Spleen (tissue), 7 donors: ENCODE measurements at regions not wholly inside any gene's neighbourhood (a gene's known extent, or its start where the extent isn't known, plus 50 kb on each side); places are given as distances from the start of the nearest gene placed in this dataset.

Experiments
- POLR2A ChIP-seq, 3 donors: fragments of 450-650 bp; IDR thresholded peaks; one replicate each; pipeline ENCODE4 v1.5.1; 2017; ENCODE audit warnings: antibody characterized with exemption in 3 of 3, mild to moderate bottlenecking in 1 of 3
- TF ChIP-seq, protein P1 (sequence below), 11 experiments: fragments of 200-600 bp in 7 of 11; fragments of 450-650 bp in 4 of 11; sonication (generic) in 4 of 11; IDR thresholded peaks in 8 of 11; conservative IDR thresholded peaks in 3 of 11; 1 replicate in 7 of 11; 2 replicates in 4 of 11; pipeline versions ENCODE4 v1.4.0 to v1.8.0; 2016 to 2021; ENCODE audit warnings: antibody characterized with exemption in 11 of 11, inconsistent platforms in 4 of 11, mild to moderate bottlenecking in 1 of 11
- donor health status: DM: no; HTN: no; CAD: no; lungs with moderate emphysema.
- donor health status: DM: no; HTN: no; CAD: no.
- donor health status: DM: no; HTN: no; CAD: no.

DNA sequence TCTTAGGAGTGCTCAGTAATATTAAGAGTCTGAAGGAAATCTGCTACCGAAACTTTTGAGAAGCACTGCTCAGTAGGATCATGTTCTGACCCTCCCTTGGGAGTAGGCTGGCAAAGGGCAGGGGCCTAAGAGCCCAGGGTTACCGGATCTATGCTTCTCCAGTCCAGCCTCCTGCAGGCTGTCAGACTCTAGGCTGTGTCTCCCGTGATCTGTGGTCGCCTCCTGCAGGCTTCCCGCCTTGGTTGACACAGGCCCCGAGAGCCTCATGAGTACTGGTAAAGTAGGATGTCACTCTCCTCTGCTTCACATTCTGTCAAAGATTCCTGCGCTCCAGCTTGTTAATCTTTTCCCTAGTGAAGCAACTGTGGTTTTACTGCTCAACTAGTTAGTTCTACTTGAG is 647.8 kb upstream of the RAB6C start:
- no peak for TF ChIP-seq POLR2A (IDR thresholded peaks at IDR 0.05)
- TF ChIP-seq, protein P1, sequence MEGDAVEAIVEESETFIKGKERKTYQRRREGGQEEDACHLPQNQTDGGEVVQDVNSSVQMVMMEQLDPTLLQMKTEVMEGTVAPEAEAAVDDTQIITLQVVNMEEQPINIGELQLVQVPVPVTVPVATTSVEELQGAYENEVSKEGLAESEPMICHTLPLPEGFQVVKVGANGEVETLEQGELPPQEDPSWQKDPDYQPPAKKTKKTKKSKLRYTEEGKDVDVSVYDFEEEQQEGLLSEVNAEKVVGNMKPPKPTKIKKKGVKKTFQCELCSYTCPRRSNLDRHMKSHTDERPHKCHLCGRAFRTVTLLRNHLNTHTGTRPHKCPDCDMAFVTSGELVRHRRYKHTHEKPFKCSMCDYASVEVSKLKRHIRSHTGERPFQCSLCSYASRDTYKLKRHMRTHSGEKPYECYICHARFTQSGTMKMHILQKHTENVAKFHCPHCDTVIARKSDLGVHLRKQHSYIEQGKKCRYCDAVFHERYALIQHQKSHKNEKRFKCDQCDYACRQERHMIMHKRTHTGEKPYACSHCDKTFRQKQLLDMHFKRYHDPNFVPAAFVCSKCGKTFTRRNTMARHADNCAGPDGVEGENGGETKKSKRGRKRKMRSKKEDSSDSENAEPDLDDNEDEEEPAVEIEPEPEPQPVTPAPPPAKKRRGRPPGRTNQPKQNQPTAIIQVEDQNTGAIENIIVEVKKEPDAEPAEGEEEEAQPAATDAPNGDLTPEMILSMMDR (IDR thresholded peaks at IDR 0.05 in 8 of 11, conservative IDR thresholded peaks at IDR 0.05 in 3 of 11): no peak
